ENCODE measurements at regions not wholly inside any gene's neighbourhood (a gene's known extent, or its start where the extent isn't known, plus 50 kb on each side); places are given as distances from the start of the nearest gene placed in this dataset.

DNA sequence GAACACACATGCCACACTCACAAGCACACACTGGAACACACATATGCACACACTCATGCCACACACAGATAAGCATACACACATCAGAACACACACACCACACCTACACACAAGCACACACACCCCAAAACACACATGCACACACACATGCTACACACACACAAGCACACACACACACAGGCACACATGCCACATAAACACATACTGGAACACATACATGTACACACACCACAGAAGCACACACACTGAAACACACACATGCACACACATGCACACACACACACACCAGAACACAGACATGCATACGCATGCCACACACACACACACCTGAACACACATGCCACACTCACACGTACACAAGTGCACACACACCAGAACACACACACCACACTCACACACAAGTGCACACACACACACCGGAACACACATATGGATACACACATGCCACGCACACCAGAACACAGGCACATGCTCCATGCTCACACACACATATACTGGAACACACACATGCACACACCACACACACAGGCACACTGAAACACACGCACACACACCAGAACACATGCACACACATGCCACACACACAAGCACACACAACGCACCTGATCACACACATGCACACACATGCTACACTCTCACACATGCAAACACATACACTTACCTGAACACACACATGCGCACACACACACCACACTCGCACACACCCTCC is 78.0 kb upstream of the IRX4 start:
- no peak for TF ChIP-seq EZH2 (IDR thresholded peaks at IDR 0.05; ENCODE audit: borderline replicate concordance, low read length)
- no peak for TF ChIP-seq CTCF (IDR thresholded peaks at IDR 0.05; ENCODE audit: low read length)

Data from OCI-LY1 (cell line).